ENCODE measurements at regions not wholly inside any gene's neighbourhood (a gene's known extent, or its start where the extent isn't known, plus 50 kb on each side); places are given as distances from the start of the nearest gene placed in this dataset.

DNA sequence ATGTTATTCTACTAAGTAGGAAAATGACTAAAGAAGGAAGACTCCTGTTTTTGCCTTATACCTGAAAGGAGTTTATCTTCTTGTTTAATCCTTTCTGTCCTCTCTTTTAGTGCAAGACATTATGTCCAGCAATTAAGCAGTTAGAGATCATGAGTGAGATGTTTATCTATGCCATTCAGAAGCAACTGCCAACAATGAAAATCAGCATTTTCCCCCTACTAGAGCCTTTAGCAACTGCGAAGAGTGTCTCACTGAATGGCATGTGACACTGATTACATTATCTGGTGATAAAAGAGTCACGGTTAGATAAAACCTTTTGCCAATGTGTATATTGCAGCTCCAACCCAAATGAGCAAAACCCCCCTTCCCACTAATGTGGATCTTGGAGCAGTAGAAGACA, 357.7 kb upstream of the SYT4 start:
- TF ChIP-seq FOXP2 (optimal IDR thresholded peaks at IDR 0.05; ENCODE audit: borderline replicate concordance, extremely low read depth, extremely low read length, insufficient read depth) (no peak), SIN3A (IDR thresholded peaks at IDR 0.05; ENCODE audit: borderline replicate concordance, insufficient read depth, low read length) (no peak), TAF1 (IDR thresholded peaks at IDR 0.05; ENCODE audit: borderline replicate concordance, insufficient read depth, low read length) (no peak), POLR2AphosphoS5 (IDR thresholded peaks at IDR 0.05; ENCODE audit: low read depth, low read length) (no peak)
- TF ChIP-seq, protein P1, sequence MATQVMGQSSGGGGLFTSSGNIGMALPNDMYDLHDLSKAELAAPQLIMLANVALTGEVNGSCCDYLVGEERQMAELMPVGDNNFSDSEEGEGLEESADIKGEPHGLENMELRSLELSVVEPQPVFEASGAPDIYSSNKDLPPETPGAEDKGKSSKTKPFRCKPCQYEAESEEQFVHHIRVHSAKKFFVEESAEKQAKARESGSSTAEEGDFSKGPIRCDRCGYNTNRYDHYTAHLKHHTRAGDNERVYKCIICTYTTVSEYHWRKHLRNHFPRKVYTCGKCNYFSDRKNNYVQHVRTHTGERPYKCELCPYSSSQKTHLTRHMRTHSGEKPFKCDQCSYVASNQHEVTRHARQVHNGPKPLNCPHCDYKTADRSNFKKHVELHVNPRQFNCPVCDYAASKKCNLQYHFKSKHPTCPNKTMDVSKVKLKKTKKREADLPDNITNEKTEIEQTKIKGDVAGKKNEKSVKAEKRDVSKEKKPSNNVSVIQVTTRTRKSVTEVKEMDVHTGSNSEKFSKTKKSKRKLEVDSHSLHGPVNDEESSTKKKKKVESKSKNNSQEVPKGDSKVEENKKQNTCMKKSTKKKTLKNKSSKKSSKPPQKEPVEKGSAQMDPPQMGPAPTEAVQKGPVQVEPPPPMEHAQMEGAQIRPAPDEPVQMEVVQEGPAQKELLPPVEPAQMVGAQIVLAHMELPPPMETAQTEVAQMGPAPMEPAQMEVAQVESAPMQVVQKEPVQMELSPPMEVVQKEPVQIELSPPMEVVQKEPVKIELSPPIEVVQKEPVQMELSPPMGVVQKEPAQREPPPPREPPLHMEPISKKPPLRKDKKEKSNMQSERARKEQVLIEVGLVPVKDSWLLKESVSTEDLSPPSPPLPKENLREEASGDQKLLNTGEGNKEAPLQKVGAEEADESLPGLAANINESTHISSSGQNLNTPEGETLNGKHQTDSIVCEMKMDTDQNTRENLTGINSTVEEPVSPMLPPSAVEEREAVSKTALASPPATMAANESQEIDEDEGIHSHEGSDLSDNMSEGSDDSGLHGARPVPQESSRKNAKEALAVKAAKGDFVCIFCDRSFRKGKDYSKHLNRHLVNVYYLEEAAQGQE (IDR thresholded peaks at IDR 0.05; ENCODE audit: insufficient read depth in 1 of 2, low read depth in 2 of 2, low read length in 2 of 2) = no peak

DNA sequence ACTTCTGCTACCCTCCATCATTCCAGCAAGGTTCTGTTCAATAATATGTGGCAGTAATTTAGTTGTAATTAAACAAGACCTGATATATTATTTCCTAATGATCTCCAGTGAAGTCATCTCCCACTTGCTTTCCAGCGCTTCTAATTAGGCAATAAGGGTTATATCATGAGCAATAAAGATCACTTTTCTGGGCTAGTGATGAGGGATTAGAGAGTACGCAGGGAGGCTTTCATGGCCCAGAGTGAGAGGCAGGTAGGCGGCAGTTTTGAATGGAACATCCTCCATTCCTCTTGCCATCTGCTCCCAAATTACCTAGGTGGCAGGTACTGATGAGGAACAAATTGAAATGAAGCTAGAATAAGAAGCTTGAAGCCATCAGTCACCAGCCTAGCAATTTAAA, 358.1 kb upstream of the SYT4 start:
- TF ChIP-seq POLR2AphosphoS5 (IDR thresholded peaks at IDR 0.05; ENCODE audit: low read depth, low read length) = no peak
- no peak for TF ChIP-seq TAF1 (IDR thresholded peaks at IDR 0.05; ENCODE audit: borderline replicate concordance, insufficient read depth, low read length)
- TF ChIP-seq, protein P1 (IDR thresholded peaks at IDR 0.05; ENCODE audit: insufficient read depth in 1 of 2, low read depth in 2 of 2, low read length in 2 of 2) = no peak
- no peak for TF ChIP-seq FOXP2 (optimal IDR thresholded peaks at IDR 0.05; ENCODE audit: borderline replicate concordance, extremely low read depth, extremely low read length, insufficient read depth)

DNA sequence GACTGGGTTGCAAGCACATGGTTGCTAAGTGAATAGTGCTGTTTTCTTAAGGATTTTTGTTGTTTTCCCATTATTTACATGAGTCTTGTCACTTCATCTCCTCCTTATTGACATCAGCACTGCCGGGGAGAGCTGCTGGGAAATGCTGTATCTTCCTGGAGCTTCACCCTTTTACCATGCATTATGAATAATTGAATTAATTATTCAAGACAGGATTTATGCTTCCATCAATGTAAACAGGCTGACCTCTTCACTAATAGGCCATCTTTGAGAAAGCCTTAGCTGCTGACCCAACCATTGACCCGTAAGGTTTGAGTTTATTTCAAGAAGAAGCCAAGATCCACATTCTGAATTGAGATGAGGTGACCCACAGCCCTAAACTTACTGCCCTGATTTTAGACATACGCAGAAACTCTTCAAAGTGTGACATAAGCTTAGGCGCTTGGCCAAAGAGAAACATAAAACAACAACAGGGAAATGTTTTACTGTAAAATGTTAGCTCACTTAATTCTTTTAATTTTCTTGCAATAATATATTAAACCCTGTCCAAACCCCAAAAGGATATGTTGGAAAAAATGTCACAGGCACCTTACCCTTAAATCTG, 365.5 kb upstream of the SYT4 start:
- no peak for TF ChIP-seq TAF1 (IDR thresholded peaks at IDR 0.05; ENCODE audit: borderline replicate concordance, insufficient read depth, low read length)
- TF ChIP-seq SIN3A (IDR thresholded peaks at IDR 0.05; ENCODE audit: borderline replicate concordance, insufficient read depth, low read length) = 0 out of 2 replicates have a peak, but pooled peaks have one; percentile 54
- TF ChIP-seq, protein P1 (IDR thresholded peaks at IDR 0.05; ENCODE audit: insufficient read depth in 1 of 2, low read depth in 2 of 2, low read length in 2 of 2) = peak in 1 of 2 experiments; percentile 56; a peak in 1 of 4 replicates
- TF ChIP-seq FOXP2 (optimal IDR thresholded peaks at IDR 0.05; ENCODE audit: borderline replicate concordance, extremely low read depth, extremely low read length, insufficient read depth) = peak; percentile 86
- peak; percentile 52; the same call in 1 of the 2 replicates for TF ChIP-seq POLR2AphosphoS5 (IDR thresholded peaks at IDR 0.05; ENCODE audit: low read depth, low read length)

DNA sequence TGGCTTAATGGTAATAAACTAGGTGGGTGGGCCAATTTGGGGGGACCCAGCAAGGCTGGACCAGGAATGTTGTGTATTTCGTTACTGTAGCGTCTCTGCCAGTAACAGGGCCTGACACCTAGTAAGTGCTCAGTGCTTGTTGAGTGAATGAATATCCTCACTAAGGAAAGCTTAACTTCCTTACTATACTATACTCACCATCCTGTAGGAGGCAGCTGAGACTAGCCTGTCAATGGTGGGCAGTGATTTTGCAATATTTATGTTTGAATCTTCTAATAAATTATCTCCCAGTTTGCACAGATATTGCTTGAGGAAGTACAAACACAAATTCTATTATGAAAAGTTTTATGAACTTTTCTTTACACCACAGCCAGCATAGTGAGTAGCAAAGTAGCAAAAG, 370.7 kb upstream of the SYT4 start:
- TF ChIP-seq POLR2AphosphoS5 (IDR thresholded peaks at IDR 0.05; ENCODE audit: low read depth, low read length) (no peak), TAF1 (IDR thresholded peaks at IDR 0.05; ENCODE audit: borderline replicate concordance, insufficient read depth, low read length) (no peak), SIN3A (IDR thresholded peaks at IDR 0.05; ENCODE audit: borderline replicate concordance, insufficient read depth, low read length) (no peak)
- TF ChIP-seq, protein P1 (IDR thresholded peaks at IDR 0.05; ENCODE audit: insufficient read depth in 1 of 2, low read depth in 2 of 2, low read length in 2 of 2) = no peak

Measured in PFSK-1 (cell line).